Smooth muscle cell of the brain vasculature (primary cell): ENCODE measurements at regions not wholly inside any gene's neighbourhood (a gene's known extent, or its start where the extent isn't known, plus 50 kb on each side); places are given as distances from the start of the nearest gene placed in this dataset.
"Not testable (repeated sequence)": the region's sequence is repeated elsewhere in the genome, so short reads cannot be mapped to it uniquely, and the experiment has no call there.

Experiments used
- DNase-seq: peaks from one replicate; pipeline ENCODE4 v3.0.0-alpha.2; 2012; ENCODE audit warnings: low read depth, low spot score

DNA sequence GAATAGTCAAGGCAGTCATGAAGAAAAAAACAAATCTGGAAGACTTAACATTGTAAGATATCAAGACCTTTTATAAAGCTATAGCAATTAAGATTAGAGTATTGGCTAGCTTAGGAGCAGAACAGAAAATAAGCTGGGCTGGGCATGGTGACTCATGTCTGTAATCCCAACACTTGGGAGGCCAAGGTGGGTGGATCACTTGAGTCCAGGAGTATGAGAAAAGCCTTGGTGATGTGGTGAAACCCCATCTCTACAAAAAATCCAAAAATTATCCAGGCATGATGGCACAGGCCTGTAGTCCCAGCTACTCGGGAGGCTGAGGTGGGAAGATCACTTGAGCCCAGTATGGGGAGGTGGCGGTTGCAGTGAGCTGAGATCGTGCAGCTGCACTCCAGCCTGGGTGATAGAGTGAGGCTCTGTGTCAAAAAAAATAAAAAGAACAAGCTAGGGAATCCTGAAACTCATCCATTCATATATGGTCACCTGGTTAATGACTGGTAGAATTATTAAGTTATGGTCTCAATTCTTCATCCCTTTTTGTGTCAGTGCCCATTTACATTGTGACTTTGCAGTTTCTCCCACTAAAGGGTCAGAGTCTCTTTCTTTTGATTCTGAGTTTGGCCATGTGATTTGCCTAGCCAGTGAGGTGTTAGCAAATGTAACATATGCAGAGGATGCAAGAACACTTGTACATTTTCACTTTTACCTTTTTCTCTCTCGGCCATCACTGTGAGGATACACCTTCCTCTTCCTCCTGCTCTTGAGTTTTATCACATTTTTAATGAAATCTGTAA, 144.6 kb upstream of the SGCD start:
- DNase-seq = no peak

GRCh38 chr5:156186760-156187159, 140.2 kb upstream of the SGCD start:
- DNase-seq = no peak

- DNase-seq = no peak
These were observed 138.9 kb upstream of the SGCD start for GRCh38 chr5:156188016-156188415.

- no peak for DNase-seq
These were observed 137.3 kb upstream of the SGCD start for GRCh38 chr5:156189628-156190027.

GRCh38 chr5:156191547-156191946, 135.4 kb upstream of the SGCD start:
- no peak for DNase-seq

DNA sequence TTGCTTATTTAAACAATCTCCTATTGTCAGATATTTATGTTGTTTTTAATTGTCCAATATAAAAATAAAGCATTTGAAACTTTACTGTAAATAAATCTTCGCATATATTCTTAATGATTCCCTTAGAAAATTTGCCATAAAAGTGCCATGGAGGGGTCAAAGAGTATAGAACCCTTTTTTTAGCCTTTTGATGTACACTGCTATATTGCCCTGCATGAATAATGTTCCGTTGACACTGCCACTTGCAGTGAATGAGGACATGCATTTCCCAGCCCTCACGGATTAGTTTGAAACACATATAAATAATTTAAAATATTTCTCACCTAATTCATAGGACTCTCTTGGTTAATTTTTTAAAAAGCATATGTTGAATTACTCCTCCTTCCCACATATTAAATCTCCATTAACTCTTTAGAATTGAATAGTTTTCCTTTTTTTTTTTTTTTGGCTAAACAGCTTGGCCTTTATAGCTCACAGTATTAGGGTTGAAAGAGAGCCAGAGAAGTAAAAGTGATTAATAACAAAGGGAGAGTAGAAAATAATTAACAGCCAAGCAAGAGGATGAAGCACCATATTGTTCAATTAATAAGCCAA, 129.8 kb upstream of the SGCD start:
- no peak for DNase-seq

GRCh38 chr5:156199045-156199444, 127.9 kb upstream of the SGCD start:
- DNase-seq = no peak

DNA sequence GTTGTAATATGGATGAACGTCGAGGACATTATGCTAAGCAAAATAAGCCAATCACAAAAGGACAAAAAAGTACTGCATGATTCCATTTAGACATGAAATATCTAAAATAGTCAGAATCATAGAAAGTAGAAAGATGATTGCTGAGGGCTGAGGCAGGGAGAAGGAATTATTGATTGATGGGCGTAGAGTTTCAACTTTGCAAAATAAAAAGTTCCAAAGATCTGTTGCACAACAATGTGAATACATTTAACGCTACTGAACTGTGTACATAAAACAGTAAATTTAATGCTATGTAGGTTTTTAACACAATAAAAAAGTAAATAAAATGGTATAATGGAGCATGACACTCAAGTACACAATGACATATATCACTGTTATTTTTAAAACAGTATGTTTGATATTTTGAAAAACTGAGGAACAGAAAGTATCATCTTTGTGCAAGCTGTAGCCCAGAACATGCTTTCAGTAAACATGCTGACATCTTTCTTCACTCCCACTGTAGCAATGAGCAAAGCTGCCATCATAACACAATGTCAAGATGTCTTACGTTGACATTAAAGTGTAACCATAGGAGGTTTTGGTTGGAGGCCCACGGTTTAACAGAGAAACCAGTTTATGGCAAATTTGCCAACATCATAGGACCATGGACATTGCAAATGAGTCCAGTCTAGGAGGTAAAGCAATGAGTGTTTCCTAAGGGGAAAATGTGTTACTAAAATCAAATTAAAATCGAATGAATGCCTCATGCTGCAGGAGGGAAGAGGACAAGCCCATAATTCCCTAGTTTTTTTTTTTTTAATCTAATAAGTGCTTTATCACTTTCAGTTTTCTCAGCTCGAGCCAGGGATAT, 125.8 kb upstream of the SGCD start:
- DNase-seq = no peak

DNA sequence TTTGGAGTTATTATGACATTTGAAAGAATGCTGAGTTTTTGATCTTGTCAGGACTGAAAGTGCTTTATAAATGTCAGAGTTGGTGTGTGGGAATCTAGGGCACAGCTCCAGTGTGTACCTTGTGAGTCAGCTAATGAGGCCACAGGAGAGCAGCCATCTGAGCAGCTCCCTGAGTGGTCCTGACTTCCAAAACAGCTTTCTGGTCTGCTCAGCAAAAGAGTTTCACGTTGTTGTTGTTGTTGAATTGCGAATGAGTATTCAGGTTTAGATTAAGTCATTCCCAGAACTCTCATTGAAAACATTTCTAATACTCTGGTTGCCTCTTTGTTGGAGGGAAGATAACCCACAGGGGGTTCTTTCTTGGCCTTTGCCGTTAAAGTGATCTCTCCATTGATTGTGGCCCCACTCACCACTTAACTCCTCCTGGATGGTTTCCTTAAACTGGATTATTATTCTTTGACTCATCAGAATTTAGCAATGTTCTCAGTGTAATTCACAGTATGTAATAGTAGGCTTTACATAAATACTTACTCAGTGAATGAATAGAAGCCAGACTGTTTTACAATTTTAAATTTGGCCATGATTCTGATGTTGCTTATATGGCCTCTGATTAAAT, 125.1 kb upstream of the SGCD start:
- DNase-seq = peak; percentile 75

DNA sequence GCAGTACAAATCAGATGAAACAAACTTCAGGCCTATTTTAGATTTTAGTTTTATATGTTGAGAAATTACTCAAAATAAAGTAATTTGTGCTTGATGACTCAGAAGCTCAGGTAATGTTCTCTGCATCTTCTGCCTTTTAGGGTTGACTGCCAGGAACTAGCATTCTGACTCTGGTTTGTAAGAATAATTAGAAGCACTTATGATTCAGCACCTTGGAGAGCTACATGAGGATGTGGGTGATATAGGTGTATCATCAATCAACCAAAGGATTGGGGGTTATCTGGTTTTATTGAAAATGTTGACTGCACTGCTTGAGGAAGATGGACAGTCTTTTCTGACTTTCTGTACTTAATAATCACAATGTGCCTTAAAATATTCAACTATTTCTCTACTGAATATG, 118.7 kb upstream of the SGCD start:
- DNase-seq = no peak

- DNase-seq = no peak
These were observed 108.4 kb upstream of the SGCD start for GRCh38 chr5:156218367-156219158.

GRCh38 chr5:156219483-156220005, 107.4 kb upstream of the SGCD start:
- no peak for DNase-seq

- DNase-seq = no peak
These were observed 105.1 kb upstream of the SGCD start for GRCh38 chr5:156221816-156222215.

- no peak for DNase-seq
These were observed 103.4 kb upstream of the SGCD start for GRCh38 chr5:156223547-156223946.

DNA sequence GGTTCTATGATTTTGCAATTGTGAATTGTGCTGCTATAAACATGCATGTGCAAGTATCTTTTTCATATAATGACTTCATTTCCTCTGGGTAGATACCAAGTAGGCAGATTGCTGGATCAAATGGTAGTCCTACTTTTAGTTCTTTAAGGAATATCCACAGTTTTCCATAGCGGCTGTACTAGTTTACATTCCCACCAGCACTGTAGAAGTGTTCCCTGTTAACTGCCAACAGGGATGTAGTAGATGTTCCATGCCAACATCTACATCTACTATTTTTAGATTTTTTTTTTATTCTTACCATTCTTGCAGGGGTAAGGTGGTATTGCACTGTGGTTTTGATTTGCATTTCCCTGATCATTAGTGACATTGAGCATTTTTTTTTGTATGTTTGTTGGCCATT, 100.5 kb upstream of the SGCD start:
- DNase-seq = not testable (repeated sequence)

DNA sequence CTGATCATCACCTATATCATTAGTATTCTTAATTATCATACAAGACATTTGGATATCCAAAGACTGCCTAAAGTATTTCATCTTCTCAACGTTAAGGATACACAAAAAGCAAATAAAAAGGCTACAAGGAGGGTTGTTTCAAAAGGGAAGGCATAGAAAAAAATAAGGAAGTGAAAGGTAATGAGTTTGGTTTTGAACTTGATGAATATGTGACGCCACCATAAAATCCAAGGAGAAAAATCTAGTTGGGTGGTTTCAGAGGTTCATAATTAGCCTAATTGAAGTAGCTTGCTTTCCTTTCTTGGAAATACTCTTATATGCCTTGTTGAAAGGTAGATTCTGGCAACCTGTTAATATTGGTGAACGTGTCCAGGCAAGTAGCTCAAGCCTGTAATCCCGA, 96.1 kb upstream of the SGCD start:
- no peak for DNase-seq

GRCh38 chr5:156232251-156232869, 94.6 kb upstream of the SGCD start:
- no peak for DNase-seq

- DNase-seq = no peak
These were observed 89.6 kb upstream of the SGCD start for GRCh38 chr5:156237361-156237760.

- no peak for DNase-seq
These were observed 87.2 kb upstream of the SGCD start for GRCh38 chr5:156239800-156240199.

DNA sequence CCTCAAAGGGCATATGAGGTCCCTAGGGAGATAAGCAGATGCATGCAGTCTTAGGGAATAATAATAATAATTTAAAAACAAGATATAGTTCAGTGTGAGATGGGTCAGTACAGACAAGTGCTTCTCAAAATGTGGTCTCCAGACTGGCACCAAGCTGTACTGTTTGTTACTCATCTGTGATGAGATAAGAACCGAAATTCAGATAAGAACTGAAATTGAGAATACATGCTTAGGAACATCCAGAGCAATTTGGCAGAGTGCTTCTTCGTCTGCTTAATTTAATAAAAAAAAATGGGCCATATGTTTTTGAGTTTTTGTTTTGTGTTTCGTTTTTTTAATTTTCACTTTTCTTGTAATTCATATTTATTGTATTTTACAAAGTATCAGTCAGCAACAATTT, 86.5 kb upstream of the SGCD start:
- no peak for DNase-seq

DNA sequence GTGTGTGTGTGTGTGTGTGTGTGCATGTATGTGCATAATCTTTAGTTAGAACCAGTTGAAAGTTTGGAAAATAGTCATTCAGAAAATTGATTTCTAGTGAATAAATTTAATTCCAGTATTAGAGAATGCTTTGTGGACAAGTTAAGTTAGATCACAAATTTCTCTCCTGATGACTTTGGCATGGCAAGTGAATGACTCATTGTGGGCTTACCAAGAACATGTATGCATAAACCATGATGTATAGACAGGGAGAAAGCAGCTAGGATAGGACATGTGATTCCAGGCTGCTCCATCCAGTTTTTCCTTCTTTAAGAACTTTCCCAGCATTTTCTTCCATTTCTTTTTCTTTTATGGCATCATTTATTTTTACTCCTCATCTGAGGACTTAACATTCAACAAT, 85.7 kb upstream of the SGCD start:
- DNase-seq = no peak
